Naive thymus-derived CD4-positive, alpha-beta T cell (primary cell): ENCODE measurements at regions not wholly inside any gene's neighbourhood (a gene's known extent, or its start where the extent isn't known, plus 50 kb on each side); places are given as distances from the start of the nearest gene placed in this dataset.
"Not testable (repeated sequence)": the region's sequence is repeated elsewhere in the genome, so short reads cannot be mapped to it uniquely, and the experiment has no call there.

Source experiments
- ATAC-seq: fragments of 150-1000 bp; cut with Tn5 transposase; 2 replicates; pipeline ENCODE4 v1.10.0; 2021; ENCODE audit warnings: mild to moderate bottlenecking, moderate library complexity
- CTCF ChIA-PET: fragments of 350-600 bp; sonication (Branson Sonifier 250); formaldehyde crosslinking; loops from one replicate; lab custom pipeline; 2021; ENCODE audit warnings: antibody characterized with exemption; lab: Charles Lee
- POLR2A ChIA-PET: fragments of 350-600 bp; sonication (Branson Sonifier 250); formaldehyde crosslinking; loops from one replicate; lab custom pipeline; 2021; ENCODE audit warnings: antibody characterized with exemption, inconsistent platforms; lab: Charles Lee
- DNase-seq, 9 donors: peaks; one replicate each; pipeline versions ENCODE4 v3.0.0 to v3.0.0-alpha.2; 2020 to 2022; ENCODE audit warnings: mixed read lengths in 1 of 9
- H3K27ac ChIP-seq: one replicate; pipeline ENCODE4 v1.7.0; 2013; ENCODE audit warnings: mild to moderate bottlenecking, low read depth, low read length, moderate library complexity
- H3K27me3 ChIP-seq, 2 donors: one replicate each; pipeline ENCODE4 v1.7.0; 2013; ENCODE audit warnings: low read length in 2 of 2, mild to moderate bottlenecking in 2 of 2, moderate library complexity in 2 of 2; ENCODE audit not compliant: control insufficient read depth in 2 of 2, insufficient read depth in 2 of 2
- H3K36me3 ChIP-seq, 3 experiments: 1 replicate in 2 of 3; 2 replicates in 1 of 3; pipeline ENCODE4 v1.7.0; 2013; ENCODE audit warnings: low read length in 3 of 3, mild to moderate bottlenecking in 3 of 3, moderate library complexity in 1 of 3; ENCODE audit not compliant: insufficient read depth in 3 of 3, control insufficient read depth in 2 of 3
- H3K4me1 ChIP-seq, 2 donors: one replicate each; pipeline ENCODE4 v1.7.0; 2013; ENCODE audit warnings: low read length in 2 of 2, mild to moderate bottlenecking in 2 of 2, moderate library complexity in 1 of 2; ENCODE audit not compliant: control insufficient read depth in 2 of 2, insufficient read depth in 2 of 2
- H3K4me3 ChIP-seq: 2 replicates; pipeline ENCODE4 v1.7.0; 2013; ENCODE audit warnings: mild to moderate bottlenecking, low read length
- H3K9me3 ChIP-seq, 3 experiments: 1 replicate in 2 of 3; 2 replicates in 1 of 3; pipeline ENCODE4 v1.7.0; 2013; ENCODE audit warnings: low read length in 3 of 3; ENCODE audit not compliant: control insufficient read depth in 2 of 3
- H3K27ac Mint-ChIP-seq, 9 donors: one replicate each; pipeline ENCODE4 v1.8.0; 2020 to 2022; ENCODE audit warnings: mixed read lengths in 9 of 9, mild to moderate bottlenecking in 8 of 9, moderate library complexity in 5 of 9, inconsistent platforms in 2 of 9
- H3K27me3 Mint-ChIP-seq, 5 donors: one replicate each; pipeline ENCODE4 v1.8.0; 2021 to 2022; ENCODE audit warnings: mixed read lengths in 5 of 5, mild to moderate bottlenecking in 1 of 5
- H3K36me3 Mint-ChIP-seq, 5 donors: one replicate each; pipeline ENCODE4 v1.8.0; 2020 to 2022; ENCODE audit warnings: mixed read lengths in 5 of 5, mild to moderate bottlenecking in 3 of 5, inconsistent platforms in 1 of 5
- H3K4me1 Mint-ChIP-seq, 7 donors: one replicate each; pipeline ENCODE4 v1.8.0; 2020 to 2022; ENCODE audit warnings: mixed read lengths in 7 of 7, mild to moderate bottlenecking in 3 of 7, inconsistent platforms in 1 of 7
- H3K4me3 Mint-ChIP-seq, 10 donors: one replicate each; pipeline ENCODE4 v1.8.0; 2020 to 2022; ENCODE audit warnings: mild to moderate bottlenecking in 10 of 10, mixed read lengths in 10 of 10, moderate library complexity in 6 of 10, inconsistent platforms in 2 of 10
- H3K9me3 Mint-ChIP-seq, 11 donors: one replicate each; pipeline ENCODE4 v1.8.0; 2020 to 2022; ENCODE audit warnings: mixed read lengths in 11 of 11, mild to moderate bottlenecking in 4 of 11, inconsistent platforms in 1 of 11, moderate library complexity in 1 of 11
- intact Hi-C, 2 donors: fragments of 100-400 bp; cut with micrococcal nuclease; formaldehyde crosslinking; loops; one replicate each; pipeline ENCODE4 v1.15.1; 2023

- no peak overlapping the region for H3K27ac ChIP-seq
- DNase-seq = no peak
- no peak for ATAC-seq
- Mint-ChIP-seq H3K36me3 (peaks cover 0 to 4% (median 0%) of the 10 kb centered on the region in 5 donors), H3K4me3 (no peak overlapping the region), H3K27me3 (no peaks in the 10 kb centered on the region), H3K4me1 (no peaks in the 10 kb centered on the region), H3K27ac (no peak overlapping the region), H3K9me3 (peaks cover 1 to 17% (median 7%) of the 10 kb centered on the region in 11 donors)
- intact Hi-C loops = no loop called here
- H3K36me3 ChIP-seq = no peaks in the 10 kb centered on the region
- no peaks in the 10 kb centered on the region for H3K4me1 ChIP-seq
- no peaks in the 10 kb centered on the region for H3K27me3 ChIP-seq
- H3K9me3 ChIP-seq = no peaks in the 10 kb centered on the region
- no peak overlapping the region for H3K4me3 ChIP-seq
- CTCF ChIA-PET = no interaction called here
- POLR2A ChIA-PET = no interaction called here
Measured at GRCh38 chr1:219066098-219066497, 107.6 kb upstream of the LYPLAL1 start.

- Mint-ChIP-seq H3K9me3 (peaks cover 1 to 17% (median 7%) of the 10 kb centered on the region in 11 donors), H3K36me3 (peaks cover 0 to 4% (median 0%) of the 10 kb centered on the region in 5 donors), H3K4me3 (no peak overlapping the region), H3K27me3 (no peaks in the 10 kb centered on the region), H3K27ac (no peak overlapping the region), H3K4me1 (no peaks in the 10 kb centered on the region)
- intact Hi-C loops = no loop called here
- Histone ChIP-seq H3K9me3 (no peaks in the 10 kb centered on the region), H3K27me3 (no peaks in the 10 kb centered on the region), H3K4me3 (no peak overlapping the region), H3K36me3 (no peaks in the 10 kb centered on the region), H3K27ac (no peak overlapping the region), H3K4me1 (no peaks in the 10 kb centered on the region)
- ChIA-PET CTCF (no interaction called here), POLR2A (no interaction called here)
- no peak for ATAC-seq
- DNase-seq = no peak
Measured at GRCh38 chr1:219066631-219067349, 106.9 kb upstream of the LYPLAL1 start.

- DNase-seq (no peak), ATAC-seq (no peak)
- H3K27me3 Mint-ChIP-seq = no peaks in the 10 kb centered on the region
- H3K9me3 Mint-ChIP-seq = peaks cover 2 to 17% (median 8%) of the 10 kb centered on the region in 11 donors
- H3K36me3 Mint-ChIP-seq = peaks cover 0 to 5% (median 0%) of the 10 kb centered on the region in 5 donors
- H3K9me3 ChIP-seq = no peaks in the 10 kb centered on the region
- CTCF ChIA-PET = no interaction called here
- no peak overlapping the region for H3K27ac Mint-ChIP-seq
- H3K27me3 ChIP-seq = no peaks in the 10 kb centered on the region
- H3K4me3 Mint-ChIP-seq = no peak overlapping the region
- H3K4me3 ChIP-seq = no peak overlapping the region
- POLR2A ChIA-PET = no interaction called here
- intact Hi-C loops = no loop called here
- H3K4me1 Mint-ChIP-seq = no peaks in the 10 kb centered on the region
- H3K4me1 ChIP-seq = no peaks in the 10 kb centered on the region
- no peaks in the 10 kb centered on the region for H3K36me3 ChIP-seq
- no peak overlapping the region for H3K27ac ChIP-seq
Measured at GRCh38 chr1:219067350-219067712, 106.3 kb upstream of the LYPLAL1 start.

- H3K9me3 ChIP-seq, H3K27ac Mint-ChIP-seq, H3K27me3 ChIP-seq, H3K4me3 Mint-ChIP-seq, ATAC-seq, H3K36me3 Mint-ChIP-seq, H3K36me3 ChIP-seq, H3K27ac ChIP-seq, H3K4me1 ChIP-seq, intact Hi-C loops, H3K27me3 Mint-ChIP-seq, DNase-seq, H3K4me3 ChIP-seq, H3K4me1 Mint-ChIP-seq, CTCF ChIA-PET, POLR2A ChIA-PET: not testable (repeated sequence)
- peaks cover 5 to 19% (median 8%) of the 10 kb centered on the region in 11 donors for H3K9me3 Mint-ChIP-seq
Measured at GRCh38 chr1:219070395-219070794, 103.3 kb upstream of the LYPLAL1 start.

GRCh38 chr1:219071209-219071608 lies 102.5 kb upstream of the LYPLAL1 start:
- H3K36me3 Mint-ChIP-seq = peaks cover 0 to 8% (median 0%) of the 10 kb centered on the region in 5 donors
- H3K4me1 Mint-ChIP-seq = no peaks in the 10 kb centered on the region
- Histone ChIP-seq H3K27ac (no peak overlapping the region), H3K36me3 (no peaks in the 10 kb centered on the region), H3K4me1 (no peaks in the 10 kb centered on the region), H3K4me3 (no peak overlapping the region), H3K9me3 (no peaks in the 10 kb centered on the region), H3K27me3 (no peaks in the 10 kb centered on the region)
- H3K27ac Mint-ChIP-seq = no peak overlapping the region
- DNase-seq = no peak
- no peak overlapping the region for H3K4me3 Mint-ChIP-seq
- no peaks in the 10 kb centered on the region for H3K27me3 Mint-ChIP-seq
- ChIA-PET POLR2A (no interaction called here), CTCF (no interaction called here)
- peaks cover 5 to 19% (median 8%) of the 10 kb centered on the region in 11 donors for H3K9me3 Mint-ChIP-seq
- no peak for ATAC-seq
- intact Hi-C loops = no loop called here

GRCh38 chr1:219072329-219072728 lies 101.3 kb upstream of the LYPLAL1 start:
- intact Hi-C loops = no loop called here

GRCh38 chr1:219074084-219074728 lies 99.5 kb upstream of the LYPLAL1 start:
- peaks cover 5 to 19% (median 10%) of the 10 kb centered on the region in 11 donors for H3K9me3 Mint-ChIP-seq
- no peaks in the 10 kb centered on the region for H3K4me1 Mint-ChIP-seq
- no peaks in the 10 kb centered on the region for H3K9me3 ChIP-seq
- H3K4me1 ChIP-seq = no peaks in the 10 kb centered on the region
- DNase-seq = no peak
- H3K27me3 ChIP-seq = no peaks in the 10 kb centered on the region
- no peak overlapping the region for H3K4me3 ChIP-seq
- no peak overlapping the region for H3K4me3 Mint-ChIP-seq
- CTCF ChIA-PET = no interaction called here
- no peak for ATAC-seq
- intact Hi-C loops = no loop called here
- POLR2A ChIA-PET = no interaction called here
- H3K36me3 ChIP-seq = no peaks in the 10 kb centered on the region
- no peak overlapping the region for H3K27ac ChIP-seq
- peaks cover 0 to 8% (median 0%) of the 10 kb centered on the region in 5 donors for H3K36me3 Mint-ChIP-seq
- no peak overlapping the region for H3K27ac Mint-ChIP-seq
- H3K27me3 Mint-ChIP-seq = no peaks in the 10 kb centered on the region

More at GRCh38 chr1:219072329-219072728, 101.3 kb upstream of the LYPLAL1 start:
- Histone ChIP-seq H3K36me3 (no peaks in the 10 kb centered on the region), H3K4me1 (no peaks in the 10 kb centered on the region), H3K9me3 (no peaks in the 10 kb centered on the region), H3K27me3 (no peaks in the 10 kb centered on the region), H3K27ac (no peak overlapping the region), H3K4me3 (no peak overlapping the region)
- Mint-ChIP-seq H3K4me3 (no peak overlapping the region), H3K36me3 (peaks cover 0 to 8% (median 0%) of the 10 kb centered on the region in 5 donors), H3K27ac (no peak overlapping the region), H3K27me3 (no peaks in the 10 kb centered on the region), H3K9me3 (peaks cover 5 to 19% (median 8%) of the 10 kb centered on the region in 11 donors), H3K4me1 (no peaks in the 10 kb centered on the region)
- no peak for ATAC-seq
- CTCF ChIA-PET = no interaction called here
- DNase-seq = no peak
- POLR2A ChIA-PET = no interaction called here
